HG03135 (cell line): ENCODE measurements at regions not wholly inside any gene's neighbourhood (a gene's known extent, or its start where the extent isn't known, plus 50 kb on each side); places are given as distances from the start of the nearest gene placed in this dataset.
"Not testable (repeated sequence)": the region's sequence is repeated elsewhere in the genome, so short reads cannot be mapped to it uniquely, and the experiment has no call there.

Source experiments
- ATAC-seq: cut with Tn5 transposase; IDR thresholded peaks from one replicate; pipeline ENCODE4 v1.9.1; 2021; ENCODE audit warnings: mild to moderate bottlenecking, moderate library complexity; ENCODE audit not compliant: unreplicated experiment

GRCh38 chr15:31433091-31433490, 106.5 kb downstream of the KLF13 start:
- no peak for ATAC-seq

GRCh38 chr15:31433574-31433973, 106.9 kb downstream of the KLF13 start:
- ATAC-seq: no peak

- no peak for ATAC-seq
These were observed 107.6 kb downstream of the KLF13 start for GRCh38 chr15:31434275-31434587.

- peak; percentile 52 for ATAC-seq
These were observed 108.1 kb downstream of the KLF13 start for GRCh38 chr15:31434588-31435260.

DNA sequence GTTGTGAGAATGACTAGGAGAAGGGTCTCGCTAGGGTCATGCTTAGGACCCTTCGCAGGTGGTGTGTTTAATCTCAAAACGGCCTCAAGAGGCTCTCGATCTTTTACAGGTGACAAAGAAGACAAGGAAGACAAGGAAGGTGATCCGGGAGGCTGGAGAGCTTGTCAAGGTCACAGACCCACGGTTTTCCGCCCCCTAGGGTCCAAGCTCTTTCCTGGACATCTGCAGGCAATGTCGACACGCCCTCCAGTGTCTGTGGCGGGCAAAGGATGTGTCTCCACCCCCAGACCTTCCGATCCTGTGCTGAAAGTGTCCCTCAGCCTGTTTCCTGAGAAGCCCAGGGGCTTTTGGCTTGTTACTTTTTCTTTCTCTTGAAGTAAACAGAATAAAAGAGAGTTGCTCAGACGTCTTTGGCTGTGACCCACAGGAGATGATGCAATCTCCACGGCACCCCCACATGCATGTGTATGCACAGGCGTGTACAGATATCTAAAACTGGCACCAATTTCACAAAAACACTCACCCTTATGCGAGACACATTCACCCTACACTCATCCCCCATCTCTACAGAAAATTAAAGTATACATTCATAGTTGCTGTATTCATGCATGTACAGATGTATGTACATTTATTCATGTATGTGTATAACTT, 108.8 kb downstream of the KLF13 start:
- ATAC-seq: peak; percentile 62

- no peak for ATAC-seq
These were observed 109.4 kb downstream of the KLF13 start for GRCh38 chr15:31435912-31436628.

DNA sequence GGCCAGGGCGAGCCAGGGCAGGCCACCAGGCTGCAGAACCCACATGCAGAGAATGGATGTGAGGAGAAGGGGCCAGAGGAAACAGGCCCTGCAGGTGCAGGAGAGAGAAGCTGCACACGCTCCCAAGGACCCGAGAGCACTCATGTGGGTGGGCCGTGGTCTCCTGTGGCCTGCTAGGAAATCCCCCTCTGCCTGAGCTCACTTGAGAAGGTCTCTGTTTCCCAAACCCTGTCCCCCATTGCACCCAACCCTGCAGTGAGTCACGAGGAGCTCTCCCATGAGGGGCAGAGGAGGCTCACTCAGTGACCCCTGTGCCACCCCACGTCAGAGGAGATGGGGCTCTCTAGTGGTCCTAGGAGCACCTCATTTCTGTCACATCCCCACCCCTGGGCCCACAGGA, 111.1 kb downstream of the KLF13 start:
- no peak for ATAC-seq

DNA sequence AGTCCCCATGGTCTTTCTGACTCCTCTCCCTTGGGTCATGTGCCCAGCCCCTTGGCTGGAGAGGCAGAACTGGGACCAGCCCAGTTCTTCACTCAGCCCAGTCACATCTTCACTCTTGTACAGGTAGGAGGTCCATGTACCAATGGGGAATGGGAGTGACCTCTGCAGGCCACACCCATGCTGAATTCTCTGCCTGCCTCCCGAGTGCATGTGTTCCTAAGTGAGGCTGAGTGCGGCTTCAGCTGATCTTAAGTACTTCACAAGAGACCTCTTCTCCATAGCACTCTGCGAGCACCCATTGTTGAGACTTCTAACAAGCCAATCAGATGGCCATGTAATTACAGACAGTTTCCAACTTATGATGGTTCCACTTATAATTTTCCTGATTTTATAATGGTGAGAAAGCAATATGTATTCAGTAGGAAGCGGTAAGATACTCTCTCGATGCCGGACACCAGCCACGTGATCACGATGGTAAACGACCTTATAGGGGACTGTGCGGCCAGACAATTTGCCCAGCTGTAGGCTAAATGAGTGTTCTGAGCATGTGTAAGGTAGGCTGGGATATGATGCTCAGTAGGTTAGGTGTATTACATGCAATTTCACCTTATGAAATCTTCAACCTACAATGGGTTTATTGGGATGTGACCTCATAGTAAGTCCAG, 112.1 kb downstream of the KLF13 start:
- no peak for ATAC-seq

GRCh38 chr15:31439328-31439727, 112.7 kb downstream of the KLF13 start:
- no peak for ATAC-seq

DNA sequence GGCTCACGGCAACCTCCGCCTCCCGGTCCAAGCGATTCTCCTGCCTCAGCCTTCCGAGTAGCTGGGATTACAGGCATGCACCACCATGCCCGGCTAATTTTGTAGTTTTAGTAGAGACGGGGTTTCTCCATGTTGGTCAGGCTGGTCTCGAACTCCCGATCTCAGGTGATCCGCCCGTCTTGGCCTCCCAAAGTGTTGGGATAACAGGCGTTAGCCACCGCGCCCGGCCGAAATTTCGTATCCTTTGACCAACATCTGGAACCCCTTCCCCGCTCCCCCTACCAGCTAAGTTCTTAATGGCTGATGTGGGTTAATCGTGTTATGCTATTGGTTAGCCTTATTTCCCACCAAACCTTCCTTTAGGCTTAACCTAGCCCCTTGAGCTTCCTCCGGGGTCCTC, 113.6 kb downstream of the KLF13 start:
- not testable (repeated sequence) for ATAC-seq

DNA sequence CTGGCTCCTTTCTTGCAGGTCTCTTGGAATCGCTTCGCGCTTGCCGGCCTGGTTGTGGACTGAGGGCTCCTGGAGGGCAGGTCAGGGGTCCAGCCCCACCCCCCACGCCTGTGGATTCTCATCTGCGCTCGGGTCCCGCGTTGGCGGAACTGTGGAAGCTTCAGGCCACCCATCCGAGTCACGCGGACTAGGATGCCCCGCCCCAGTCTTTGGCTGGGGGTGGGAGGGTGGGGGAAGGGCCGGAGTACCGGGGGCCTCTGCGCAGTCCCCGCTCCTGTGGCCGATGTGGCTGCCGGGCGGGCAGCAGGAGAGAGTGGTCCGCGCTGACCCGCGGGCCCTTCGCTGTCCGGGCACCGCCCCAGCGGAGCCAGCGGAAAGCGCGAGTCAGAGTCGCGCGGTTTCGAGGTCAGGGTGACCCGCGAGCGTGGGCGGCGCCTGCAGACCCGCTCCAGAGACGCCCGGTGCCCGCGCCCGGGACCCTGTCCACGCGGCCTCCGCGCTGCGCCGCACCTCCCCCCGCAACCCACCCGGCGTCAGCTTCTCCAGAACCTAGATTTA, 114.2 kb downstream of the KLF13 start:
- ATAC-seq: no peak

GRCh38 chr15:31442226-31442625, 115.6 kb downstream of the KLF13 start:
- ATAC-seq: no peak

- no peak for ATAC-seq
These were observed 116.1 kb downstream of the KLF13 start for GRCh38 chr15:31442699-31443111.

DNA sequence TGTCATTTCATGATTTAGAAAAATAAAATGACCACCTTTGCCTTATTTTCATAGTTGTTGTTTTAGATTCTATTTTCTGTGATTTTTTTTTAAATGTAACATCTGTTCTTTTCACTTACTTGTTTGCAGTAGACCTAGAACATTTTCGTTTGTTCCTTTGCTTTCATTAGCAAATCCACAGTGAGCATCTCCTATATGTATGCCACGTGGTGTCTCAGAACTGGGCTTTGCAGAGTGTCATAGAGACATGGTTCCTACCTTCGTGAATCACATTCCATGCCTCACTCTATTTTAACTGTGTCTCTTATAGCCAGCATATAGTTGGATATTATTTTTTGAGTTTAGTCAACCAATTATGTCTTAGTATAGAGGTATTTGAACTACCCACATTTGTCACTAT, 118.2 kb downstream of the KLF13 start:
- no peak for ATAC-seq

GRCh38 chr15:31446546-31446945, 119.9 kb downstream of the KLF13 start:
- ATAC-seq: no peak

GRCh38 chr15:31447931-31448634, 121.4 kb downstream of the KLF13 start:
- no peak for ATAC-seq

GRCh38 chr15:31448635-31448979, 122.0 kb downstream of the KLF13 start:
- no peak for ATAC-seq

DNA sequence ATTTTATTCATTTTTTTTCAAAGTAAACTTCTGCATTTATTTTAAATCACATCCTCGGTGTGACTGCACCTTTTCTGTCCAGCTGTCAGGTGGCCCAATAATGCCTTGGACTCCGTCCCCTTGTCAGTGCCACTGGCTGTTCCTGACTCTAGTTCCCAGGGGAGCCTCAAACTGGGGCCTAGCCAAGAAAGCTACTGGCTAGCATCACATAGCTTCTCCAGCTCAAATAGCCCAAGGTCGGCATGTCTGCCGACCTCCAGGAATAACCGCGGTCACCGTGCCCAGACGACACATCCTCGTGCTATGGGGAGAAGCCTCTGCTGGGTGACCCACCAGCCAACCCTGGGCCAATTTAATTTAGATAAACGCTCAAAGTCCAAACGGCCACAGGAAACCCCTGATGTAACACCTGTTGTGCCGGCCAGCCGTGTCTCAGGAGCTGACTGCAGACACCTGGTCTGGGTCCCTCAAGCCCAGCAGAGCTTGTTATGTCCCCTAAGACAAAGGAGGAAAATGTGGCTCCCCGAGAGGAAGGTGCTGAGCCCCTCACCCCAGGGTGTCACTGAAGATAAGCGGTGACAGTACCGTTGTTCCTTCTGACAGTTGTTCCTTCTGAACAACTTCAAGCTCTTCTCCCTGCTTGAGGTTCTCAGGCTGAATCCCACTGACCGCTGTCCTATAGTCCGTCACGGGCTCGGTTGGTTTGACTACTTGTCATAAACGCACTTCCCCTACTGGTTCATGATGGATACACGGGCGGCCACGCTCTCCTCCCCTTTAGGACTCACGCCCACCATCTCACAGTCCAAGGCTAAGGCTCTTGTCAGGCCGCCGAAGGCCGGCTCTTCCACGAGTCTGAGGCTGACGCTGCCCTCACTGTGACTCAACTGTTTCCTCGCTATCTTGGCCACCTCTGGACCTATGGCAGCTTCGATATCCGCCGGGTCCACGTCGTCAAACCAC, 126.2 kb downstream of the KLF13 start:
- no peak for ATAC-seq

- no peak for ATAC-seq
These were observed 127.1 kb downstream of the KLF13 start for GRCh38 chr15:31453558-31454318.
